ENCODE measurements at regions not wholly inside any gene's neighbourhood (a gene's known extent, or its start where the extent isn't known, plus 50 kb on each side); places are given as distances from the start of the nearest gene placed in this dataset.

- TF ChIP-seq CTCF (IDR thresholded peaks at IDR 0.05) = no peak
- no peak for TF ChIP-seq RAD21 (IDR thresholded peaks at IDR 0.05; ENCODE audit: low read length)
- TF ChIP-seq FOXJ3 (CRISPR knock-in tag; IDR thresholded peaks at IDR 0.05) = no peak
- TF ChIP-seq FOXM1 (IDR thresholded peaks at IDR 0.05; ENCODE audit: low read depth) = no peak
- no peak for TF ChIP-seq RXRA (IDR thresholded peaks at IDR 0.05; ENCODE audit: borderline replicate concordance, low read depth)
- no peak for TF ChIP-seq IRF3 (IDR thresholded peaks at IDR 0.05; ENCODE audit: low read depth, low read length)
- no peak for TF ChIP-seq ELF1 (IDR thresholded peaks at IDR 0.05)
- TF ChIP-seq TAF1 (IDR thresholded peaks at IDR 0.05; ENCODE audit: borderline replicate concordance, low read depth, low read length) = no peak
- no peak for TF ChIP-seq TCF12 (IDR thresholded peaks at IDR 0.05)
- TF ChIP-seq FOSL2 (IDR thresholded peaks at IDR 0.05; ENCODE audit: borderline replicate concordance, low read depth) = no peak
- no peak for TF ChIP-seq USF2 (IDR thresholded peaks at IDR 0.05; ENCODE audit: borderline replicate concordance, low read depth, low read length)
- TF ChIP-seq SIN3A (IDR thresholded peaks at IDR 0.05; ENCODE audit: borderline replicate concordance, low read depth, low read length) = no peak
- TF ChIP-seq EZH2phosphoT487 (IDR thresholded peaks at IDR 0.05; ENCODE audit: borderline replicate concordance, low read depth) = no peak
- no peak for TF ChIP-seq REST (IDR thresholded peaks at IDR 0.05; ENCODE audit: low read depth, low read length)
Observed at GRCh38 chr5:96329289-96329688, 103.8 kb downstream of the PCSK1 start.

Measured in SK-N-SH (cell line).